HG03457 (cell line): ENCODE measurements at regions not wholly inside any gene's neighbourhood (a gene's known extent, or its start where the extent isn't known, plus 50 kb on each side); places are given as distances from the start of the nearest gene placed in this dataset.
A peak's percentile ranks its signal among the peaks of the same experiment; 100 is the strongest.
"Not testable (repeated sequence)": the region's sequence is repeated elsewhere in the genome, so short reads cannot be mapped to it uniquely, and the experiment has no call there.

Experiments
- ATAC-seq: cut with Tn5 transposase; IDR thresholded peaks from one replicate; pipeline ENCODE4 v1.9.1; 2021; ENCODE audit warnings: moderate number of reproducible peaks; ENCODE audit not compliant: unreplicated experiment

- no peak for ATAC-seq
Observed at GRCh38 chr14:101616202-101616601, 54.9 kb downstream of the DIO3 start.

- no peak for ATAC-seq
Observed at GRCh38 chr14:101619484-101619883, 58.2 kb downstream of the DIO3 start.

GRCh38 chr14:101620031-101620788 is 58.9 kb downstream of the DIO3 start:
- no peak for ATAC-seq

- ATAC-seq = no peak
Observed at GRCh38 chr14:101620821-101621785, 59.8 kb downstream of the DIO3 start.

GRCh38 chr14:101622251-101623076 is 61.2 kb downstream of the DIO3 start:
- no peak for ATAC-seq

GRCh38 chr14:101623077-101623372 is 61.7 kb downstream of the DIO3 start:
- ATAC-seq = no peak

GRCh38 chr14:101623685-101624444 is 62.6 kb downstream of the DIO3 start:
- no peak for ATAC-seq

- ATAC-seq = no peak
Observed at GRCh38 chr14:101624536-101624935, 63.2 kb downstream of the DIO3 start.

GRCh38 chr14:101625336-101626097 is 64.2 kb downstream of the DIO3 start:
- no peak for ATAC-seq

GRCh38 chr14:101626331-101626730 is 65.0 kb downstream of the DIO3 start:
- no peak for ATAC-seq

GRCh38 chr14:101627915-101628262 is 66.6 kb downstream of the DIO3 start:
- ATAC-seq = no peak

GRCh38 chr14:101628471-101628966 is 67.2 kb downstream of the DIO3 start:
- peak; percentile 69 for ATAC-seq

- no peak for ATAC-seq
Observed at GRCh38 chr14:101628975-101629374, 67.7 kb downstream of the DIO3 start.

- ATAC-seq = no peak
Observed at GRCh38 chr14:101630056-101630965, 69.0 kb downstream of the DIO3 start.

- ATAC-seq = no peak
Observed at GRCh38 chr14:101631199-101631598, 69.9 kb downstream of the DIO3 start.

GRCh38 chr14:101631970-101632369 is 70.7 kb downstream of the DIO3 start:
- ATAC-seq = not testable (repeated sequence)

GRCh38 chr14:101632520-101632919 is 71.2 kb downstream of the DIO3 start:
- no peak for ATAC-seq

- no peak for ATAC-seq
Observed at GRCh38 chr14:101633276-101633675, 72.0 kb downstream of the DIO3 start.
